GM20431 (cell line): ENCODE measurements at regions not wholly inside any gene's neighbourhood (a gene's known extent, or its start where the extent isn't known, plus 50 kb on each side); places are given as distances from the start of the nearest gene placed in this dataset.
"Not testable (repeated sequence)": the region's sequence is repeated elsewhere in the genome, so short reads cannot be mapped to it uniquely, and the experiment has no call there.

Experiments used
- in situ Hi-C: fragments of 300-500 bp; cut with MseI, MboI; formaldehyde crosslinking; loops from one replicate; pipeline ENCODE4 v1.15.0; 2020; ENCODE audit warnings: low sequenced_read_pairs; ENCODE audit not compliant: unreplicated experiment

DNA sequence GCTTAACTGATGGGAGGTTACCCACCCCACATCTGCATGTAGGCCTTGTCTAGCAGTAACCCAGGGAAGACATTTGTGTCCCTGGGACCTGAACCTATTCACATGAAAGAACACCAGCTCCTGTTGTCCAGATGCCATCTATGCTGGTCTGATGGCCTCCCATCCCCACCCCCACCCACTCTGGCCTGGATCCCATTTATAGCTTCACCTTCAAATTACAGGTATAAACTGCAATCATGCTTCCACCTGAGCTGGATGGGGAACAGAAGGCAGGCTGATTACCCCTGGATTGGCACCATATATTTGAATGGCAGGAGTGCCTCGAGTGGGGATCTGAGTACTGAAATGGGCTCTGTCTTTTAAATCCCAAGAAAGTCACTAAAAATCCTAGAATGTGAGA lies 312.7 kb upstream of the USP24 start:
- in situ Hi-C loops: no loop called here

- in situ Hi-C loops: no loop called here
These were observed 311.6 kb upstream of the USP24 start for GRCh38 chr1:55526716-55527115.

- in situ Hi-C loops: no loop called here
These were observed 308.8 kb upstream of the USP24 start for GRCh38 chr1:55524006-55524405.

- in situ Hi-C loops: no loop called here
These were observed 307.8 kb upstream of the USP24 start for GRCh38 chr1:55522982-55523381.

DNA sequence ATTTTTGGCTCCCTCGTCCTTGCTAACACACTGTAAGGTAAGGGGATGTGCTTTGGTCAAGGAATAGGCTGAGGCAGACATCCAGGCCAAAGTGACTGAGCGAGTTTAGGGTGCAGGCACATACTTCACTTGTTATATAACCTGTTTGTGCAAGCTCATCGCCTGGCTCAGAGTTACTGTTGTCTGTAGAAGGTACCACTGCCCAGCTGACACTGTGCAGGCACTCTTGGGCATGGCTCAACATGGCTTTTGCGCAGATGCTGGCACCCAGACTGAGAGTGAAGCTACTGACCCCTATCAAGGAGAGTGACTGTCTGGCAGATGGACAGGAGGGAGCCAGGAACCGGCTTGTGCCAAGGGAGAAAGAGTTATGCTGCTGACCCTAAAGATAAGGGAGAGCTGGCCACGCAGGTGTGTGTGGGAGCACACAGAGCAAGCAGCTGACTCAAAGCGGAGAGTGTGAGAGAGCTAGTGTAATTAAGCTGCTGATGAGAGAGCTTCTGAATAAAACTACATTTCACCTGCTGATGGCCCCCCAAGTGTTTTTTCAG lies 307.3 kb upstream of the USP24 start:
- in situ Hi-C loops: no loop called here

- in situ Hi-C loops: no loop called here
These were observed 305.7 kb upstream of the USP24 start for GRCh38 chr1:55520861-55521260.

GRCh38 chr1:55519937-55520683 lies 304.9 kb upstream of the USP24 start:
- in situ Hi-C loops: no loop called here

GRCh38 chr1:55519276-55519675 lies 304.1 kb upstream of the USP24 start:
- in situ Hi-C loops: no loop called here

- in situ Hi-C loops: no loop called here
These were observed 301.9 kb upstream of the USP24 start for GRCh38 chr1:55517036-55517435.

GRCh38 chr1:55514571-55514970 lies 299.4 kb upstream of the USP24 start:
- in situ Hi-C loops: not testable (repeated sequence)

- in situ Hi-C loops: no loop called here
These were observed 297.3 kb upstream of the USP24 start for GRCh38 chr1:55512466-55512865.

GRCh38 chr1:55507578-55507931 lies 292.4 kb upstream of the USP24 start:
- in situ Hi-C loops: no loop called here

GRCh38 chr1:55506740-55507577 lies 291.8 kb upstream of the USP24 start:
- in situ Hi-C loops: no loop called here

GRCh38 chr1:55505326-55505725 lies 290.2 kb upstream of the USP24 start:
- in situ Hi-C loops: no loop called here

- in situ Hi-C loops: no loop called here
These were observed 289.2 kb upstream of the USP24 start for GRCh38 chr1:55504306-55504731.

GRCh38 chr1:55503663-55504305 lies 288.6 kb upstream of the USP24 start:
- in situ Hi-C loops: no loop called here

GRCh38 chr1:55500601-55501000 lies 285.4 kb upstream of the USP24 start:
- in situ Hi-C loops: no loop called here

DNA sequence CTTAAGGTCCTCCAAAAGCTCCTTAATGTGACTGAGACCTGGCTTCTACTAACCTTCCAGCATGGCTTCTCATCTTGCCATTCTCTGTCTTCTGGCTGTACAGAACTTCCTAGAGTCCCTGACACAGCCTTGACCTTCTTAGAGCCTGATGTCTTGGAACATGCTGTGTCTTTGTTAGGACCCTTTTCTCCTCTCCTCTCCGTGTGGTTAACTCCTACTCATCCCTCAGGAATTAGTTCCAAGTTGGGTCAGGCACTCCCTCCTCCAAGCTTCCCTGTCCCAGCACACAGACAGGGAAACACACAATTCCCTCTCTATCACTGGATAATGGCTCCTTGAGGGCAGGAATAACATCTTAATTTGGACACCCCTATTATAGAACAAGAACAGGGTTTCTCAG lies 275.4 kb upstream of the USP24 start:
- in situ Hi-C loops: no loop called here

DNA sequence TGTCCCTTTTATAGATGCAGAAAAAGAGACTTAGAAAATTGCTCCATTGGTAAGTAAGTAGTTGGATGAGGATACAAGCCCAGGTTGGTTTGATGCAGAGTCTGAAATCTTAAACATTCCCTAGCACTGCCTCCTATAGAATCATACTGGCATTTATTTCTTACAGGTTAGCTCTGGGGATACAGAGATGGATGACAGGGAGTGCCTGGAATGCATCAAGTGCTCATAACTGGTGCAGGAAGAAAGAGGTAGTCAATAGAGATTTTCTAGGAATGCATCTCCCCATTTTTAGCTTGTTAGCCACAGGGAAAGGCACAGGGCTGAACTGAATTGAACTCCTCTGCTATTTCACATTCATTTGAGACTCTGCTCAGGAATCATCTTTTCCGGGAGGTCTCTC lies 269.0 kb upstream of the USP24 start:
- in situ Hi-C loops: no loop called here

DNA sequence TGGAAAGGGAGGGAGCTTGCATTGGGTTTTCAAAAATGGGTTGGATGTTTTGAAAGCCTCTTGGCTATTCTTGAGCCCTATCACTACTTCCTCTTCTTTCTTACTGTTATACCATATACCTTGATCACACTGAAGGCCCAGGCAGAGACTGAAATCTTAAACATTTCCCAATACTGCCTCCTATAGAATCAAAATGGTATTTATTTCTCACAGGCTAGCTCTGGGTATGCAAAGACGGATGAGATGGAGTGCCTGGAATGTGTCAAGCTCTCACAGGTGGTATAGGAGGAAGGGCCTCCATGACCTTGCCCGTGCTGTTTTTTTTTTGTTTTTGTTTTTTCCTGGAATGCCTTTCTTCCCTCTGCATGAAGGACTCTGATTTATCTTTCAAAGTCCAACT lies 268.4 kb upstream of the USP24 start:
- in situ Hi-C loops: no loop called here

- in situ Hi-C loops: no loop called here
These were observed 266.5 kb upstream of the USP24 start for GRCh38 chr1:55481634-55482033.
